ENCODE measurements at regions not wholly inside any gene's neighbourhood (a gene's known extent, or its start where the extent isn't known, plus 50 kb on each side); places are given as distances from the start of the nearest gene placed in this dataset.

DNA sequence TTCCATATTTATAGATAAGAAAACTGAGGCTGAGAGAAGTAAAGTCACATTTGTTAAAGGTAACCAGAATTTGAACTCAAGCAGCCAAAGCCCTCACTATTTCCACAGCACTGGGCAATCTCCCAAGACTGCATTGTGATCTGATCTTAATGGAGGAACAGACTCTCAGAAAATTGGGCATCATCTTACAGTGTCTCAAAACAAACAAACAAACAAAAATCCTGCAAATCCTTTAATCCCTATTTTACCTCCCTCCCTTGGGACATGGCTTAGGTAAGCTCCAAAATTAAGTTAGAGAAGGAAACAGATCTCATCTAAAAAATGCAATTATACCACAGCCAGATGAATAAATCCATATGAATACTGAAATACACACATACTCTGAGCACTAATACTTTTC, 57.5 kb downstream of the FHIP2A start:
- no peak overlapping the region for H3K9ac ChIP-seq (ENCODE audit: extremely low read depth, low read length, poor library complexity, severe bottlenecking)
- TF ChIP-seq, protein P1, sequence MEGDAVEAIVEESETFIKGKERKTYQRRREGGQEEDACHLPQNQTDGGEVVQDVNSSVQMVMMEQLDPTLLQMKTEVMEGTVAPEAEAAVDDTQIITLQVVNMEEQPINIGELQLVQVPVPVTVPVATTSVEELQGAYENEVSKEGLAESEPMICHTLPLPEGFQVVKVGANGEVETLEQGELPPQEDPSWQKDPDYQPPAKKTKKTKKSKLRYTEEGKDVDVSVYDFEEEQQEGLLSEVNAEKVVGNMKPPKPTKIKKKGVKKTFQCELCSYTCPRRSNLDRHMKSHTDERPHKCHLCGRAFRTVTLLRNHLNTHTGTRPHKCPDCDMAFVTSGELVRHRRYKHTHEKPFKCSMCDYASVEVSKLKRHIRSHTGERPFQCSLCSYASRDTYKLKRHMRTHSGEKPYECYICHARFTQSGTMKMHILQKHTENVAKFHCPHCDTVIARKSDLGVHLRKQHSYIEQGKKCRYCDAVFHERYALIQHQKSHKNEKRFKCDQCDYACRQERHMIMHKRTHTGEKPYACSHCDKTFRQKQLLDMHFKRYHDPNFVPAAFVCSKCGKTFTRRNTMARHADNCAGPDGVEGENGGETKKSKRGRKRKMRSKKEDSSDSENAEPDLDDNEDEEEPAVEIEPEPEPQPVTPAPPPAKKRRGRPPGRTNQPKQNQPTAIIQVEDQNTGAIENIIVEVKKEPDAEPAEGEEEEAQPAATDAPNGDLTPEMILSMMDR (conservative IDR thresholded peaks at IDR 0.05) = no peak
- H3K4me3 ChIP-seq (ENCODE audit: low read length) = no peak overlapping the region
- H3K36me3 Mint-ChIP-seq (ENCODE audit: low read depth) = no peaks in the 10 kb centered on the region
- H3K36me3 ChIP-seq (ENCODE audit: control insufficient read depth, insufficient read depth, low read length) = no peaks in the 10 kb centered on the region
- H3K27ac ChIP-seq (ENCODE audit: low read depth, low read length) = no peak overlapping the region
- H3K4me1 Mint-ChIP-seq = peaks cover 35% of the 10 kb centered on the region
- H3K9me3 Mint-ChIP-seq = no peaks in the 10 kb centered on the region
- no peak overlapping the region for H3K27ac Mint-ChIP-seq
- H3K4me1 ChIP-seq (ENCODE audit: control insufficient read depth, insufficient read depth, low read length) = peaks cover 11% of the 10 kb centered on the region
- H3K9me3 ChIP-seq (ENCODE audit: control insufficient read depth, low read length) = no peaks in the 10 kb centered on the region
- H3K27me3 Mint-ChIP-seq (ENCODE audit: insufficient read depth) = peaks cover 11% of the 10 kb centered on the region
- H3K27me3 ChIP-seq (ENCODE audit: control insufficient read depth, insufficient read depth, low read length, poor library complexity, severe bottlenecking) = no peaks in the 10 kb centered on the region
- H3K4me3 Mint-ChIP-seq = no peak overlapping the region
- DNase-seq = no peak

DNA sequence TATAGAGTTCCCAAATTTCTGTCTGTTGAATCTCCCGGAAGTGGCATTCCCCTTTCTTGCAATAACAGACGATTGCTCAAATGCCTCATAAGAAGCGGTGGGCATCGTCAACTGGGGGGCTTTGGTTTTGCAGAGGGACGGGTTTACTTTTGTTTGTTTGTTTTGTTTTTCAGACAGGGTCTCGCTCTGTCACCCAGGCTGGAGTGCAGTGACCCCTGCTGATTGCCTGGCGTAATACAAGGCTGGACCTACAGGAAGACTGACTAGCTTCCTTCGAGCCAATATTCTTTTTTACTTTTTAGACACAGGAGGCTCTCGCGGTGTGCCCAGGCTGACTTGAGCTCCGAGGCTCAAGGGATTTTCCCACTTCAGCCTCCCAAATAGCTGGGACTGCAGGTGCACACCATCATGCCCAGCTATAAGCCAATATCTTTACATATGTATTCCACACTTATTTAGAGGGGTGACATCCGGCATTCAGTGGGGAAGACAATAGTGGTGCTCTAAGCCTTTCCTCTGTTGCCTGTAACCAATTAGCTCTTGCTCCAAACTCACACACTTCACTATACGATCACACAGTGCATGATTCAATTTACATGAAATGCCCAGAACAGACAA, 58.1 kb downstream of the FHIP2A start:
- peaks cover 11% of the 10 kb centered on the region for H3K27me3 Mint-ChIP-seq (ENCODE audit: insufficient read depth)
- no peak overlapping the region for H3K27ac ChIP-seq (ENCODE audit: low read depth, low read length)
- H3K27me3 ChIP-seq (ENCODE audit: control insufficient read depth, insufficient read depth, low read length, poor library complexity, severe bottlenecking) = no peaks in the 10 kb centered on the region
- no peak overlapping the region for H3K4me3 ChIP-seq (ENCODE audit: low read length)
- whole genome bisulfite sequencing, 2 experiments (ENCODE audit: insufficient coverage in 1 of 2, insufficient read length in 1 of 2) = 58 to 68% methylated on average over 12 to 13 of the region's 13 CpGs
- H3K4me1 Mint-ChIP-seq = peaks cover 35% of the 10 kb centered on the region
- TF ChIP-seq, protein P1 (conservative IDR thresholded peaks at IDR 0.05) = peak; percentile 77
- no peaks in the 10 kb centered on the region for H3K36me3 ChIP-seq (ENCODE audit: control insufficient read depth, insufficient read depth, low read length)
- no peak overlapping the region for H3K9ac ChIP-seq (ENCODE audit: extremely low read depth, low read length, poor library complexity, severe bottlenecking)
- H3K9me3 ChIP-seq (ENCODE audit: control insufficient read depth, low read length) = no peaks in the 10 kb centered on the region
- H3K4me1 ChIP-seq (ENCODE audit: control insufficient read depth, insufficient read depth, low read length) = peaks cover 11% of the 10 kb centered on the region
- H3K4me3 Mint-ChIP-seq = no peak overlapping the region
- H3K27ac Mint-ChIP-seq = no peak overlapping the region
- H3K9me3 Mint-ChIP-seq = no peaks in the 10 kb centered on the region
- H3K36me3 Mint-ChIP-seq (ENCODE audit: low read depth) = no peaks in the 10 kb centered on the region
- peak; percentile 90 for DNase-seq

DNA sequence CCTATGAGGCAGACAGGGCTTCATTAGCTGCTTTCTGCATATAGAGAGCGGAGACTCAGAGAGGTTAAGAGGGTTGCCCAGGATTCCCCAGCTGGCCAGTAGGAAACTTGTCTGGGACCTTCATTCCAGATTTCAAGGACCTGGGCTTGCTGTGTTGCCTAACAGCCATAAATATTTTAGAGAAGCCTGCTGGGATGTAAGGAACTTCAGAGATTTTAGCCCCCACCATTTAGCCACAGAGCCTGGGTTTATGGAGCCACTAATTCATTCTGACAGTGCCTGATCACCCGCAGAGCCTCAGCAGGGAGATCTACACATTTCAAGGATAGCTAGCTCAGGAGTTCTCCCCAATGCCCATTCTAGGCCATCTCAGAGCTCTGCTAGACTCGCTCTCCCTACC, 56.6 kb upstream of the TRUB1 start:
- Histone ChIP-seq H3K9me3 (ENCODE audit: control insufficient read depth, low read length) (no peaks in the 10 kb centered on the region), H3K4me1 (ENCODE audit: control insufficient read depth, insufficient read depth, low read length) (peaks cover 11% of the 10 kb centered on the region), H3K36me3 (ENCODE audit: control insufficient read depth, insufficient read depth, low read length) (no peaks in the 10 kb centered on the region), H3K9ac (ENCODE audit: extremely low read depth, low read length, poor library complexity, severe bottlenecking) (no peak overlapping the region), H3K27me3 (ENCODE audit: control insufficient read depth, insufficient read depth, low read length, poor library complexity, severe bottlenecking) (no peaks in the 10 kb centered on the region), H3K4me3 (ENCODE audit: low read length) (no peak overlapping the region), H3K27ac (ENCODE audit: low read depth, low read length) (no peak overlapping the region)
- WGBS, 2 experiments (ENCODE audit: insufficient coverage in 1 of 2, insufficient read length in 1 of 2) = 61 to 63% methylated on average over 3 of the region's 3 CpGs
- TF ChIP-seq, protein P1 (conservative IDR thresholded peaks at IDR 0.05) = no peak
- H3K27ac Mint-ChIP-seq = no peak overlapping the region
- H3K4me1 Mint-ChIP-seq = peaks cover 39% of the 10 kb centered on the region
- H3K36me3 Mint-ChIP-seq (ENCODE audit: low read depth) = no peaks in the 10 kb centered on the region
- H3K9me3 Mint-ChIP-seq = no peaks in the 10 kb centered on the region
- H3K4me3 Mint-ChIP-seq = no peak overlapping the region
- H3K27me3 Mint-ChIP-seq (ENCODE audit: insufficient read depth) = peaks cover 7% of the 10 kb centered on the region
- DNase-seq = peak; percentile 77

Measured in endodermal cell (in vitro differentiated cells).